HCT116 (cell line): ENCODE measurements at regions not wholly inside any gene's neighbourhood (a gene's known extent, or its start where the extent isn't known, plus 50 kb on each side); places are given as distances from the start of the nearest gene placed in this dataset.

Experiments
- CEBPB ChIP-seq: IDR thresholded peaks from 2 replicates; pipeline ENCODE4 v1.6.1; 2012; ENCODE audit warnings: low read depth
- CTCF ChIP-seq, 3 experiments: fragments of 200-600 bp in 1 of 3; sonication (generic) in 1 of 3; IDR thresholded peaks in 2 of 3; conservative IDR thresholded peaks in 1 of 3; 2 replicates each; pipeline ENCODE4 v1.5.1; 2012 to 2017; ENCODE audit warnings: low read depth in 2 of 3, low read length in 2 of 3, antibody characterized with exemption in 1 of 3, borderline replicate concordance in 1 of 3, control low read depth in 1 of 3, mild to moderate bottlenecking in 1 of 3, mixed read lengths in 1 of 3, mixed run types in 1 of 3, moderate library complexity in 1 of 3; ENCODE audit not compliant: insufficient read depth in 1 of 3
- EGR1 ChIP-seq: IDR thresholded peaks from 2 replicates; pipeline ENCODE4 v1.6.1; 2012; ENCODE audit warnings: low read depth
- EZH2 ChIP-seq: fragments of 200-600 bp; sonication (generic); IDR thresholded peaks from 2 replicates; pipeline ENCODE4 v1.6.1; 2017; ENCODE audit warnings: antibody characterized with exemption, mixed run types
- EZH2phosphoT487 ChIP-seq: fragments of 200-600 bp; IDR thresholded peaks from 2 replicates; pipeline ENCODE4 v1.6.1; 2018; ENCODE audit warnings: antibody characterized with exemption, borderline replicate concordance
- FOSL1 ChIP-seq: IDR thresholded peaks from 2 replicates; pipeline ENCODE4 v1.6.1; 2012; ENCODE audit warnings: low read depth
- JUND ChIP-seq: IDR thresholded peaks from 2 replicates; pipeline ENCODE4 v1.6.1; 2012
- MAX ChIP-seq: IDR thresholded peaks from 2 replicates; pipeline ENCODE4 v1.6.1; 2012
- POLR2A ChIP-seq: IDR thresholded peaks from 2 replicates; pipeline ENCODE4 v1.7.0; 2011; ENCODE audit warnings: borderline replicate concordance; ENCODE audit not compliant: insufficient read depth, insufficient read length; ENCODE audit errors: extremely low read depth
- POLR2AphosphoS5 ChIP-seq: IDR thresholded peaks from 2 replicates; pipeline ENCODE4 v1.6.1; 2011; ENCODE audit warnings: mild to moderate bottlenecking, low read depth, low read length, moderate library complexity
- REST ChIP-seq: IDR thresholded peaks from 2 replicates; pipeline ENCODE4 v1.6.1; 2012; ENCODE audit warnings: low read depth
- SRF ChIP-seq: IDR thresholded peaks from 2 replicates; pipeline ENCODE4 v1.6.1; 2012; ENCODE audit warnings: low read depth
- ZNF274 ChIP-seq: fragments of 200-500 bp; sonication (Bioruptor generic); IDR thresholded peaks from 2 replicates; pipeline ENCODE4 v1.6.1; 2014; ENCODE audit warnings: mild to moderate bottlenecking, low read depth, low read length, inconsistent platforms

- TF ChIP-seq CTCF (IDR thresholded peaks at IDR 0.05 in 2 of 3, conservative IDR thresholded peaks at IDR 0.05 in 1 of 3; ENCODE audit: borderline replicate concordance in 1 of 3, insufficient read depth in 1 of 3, low read depth in 2 of 3, low read length in 2 of 3) = no peak
- no peak for TF ChIP-seq JUND
- TF ChIP-seq POLR2A = no peak
- no peak for TF ChIP-seq SRF
- TF ChIP-seq REST = no peak
- no peak for TF ChIP-seq FOSL1
- no peak for TF ChIP-seq EGR1
- TF ChIP-seq POLR2AphosphoS5 = no peak
- no peak for TF ChIP-seq EZH2phosphoT487
- TF ChIP-seq MAX = no peak
- TF ChIP-seq EZH2 = no peak
- TF ChIP-seq CEBPB = no peak
- no peak for TF ChIP-seq ZNF274
These were observed 248.0 kb downstream of the SMARCA2 start for GRCh38 chr9:2263111-2263510.
